GM18858 (cell line): ENCODE measurements at regions not wholly inside any gene's neighbourhood (a gene's known extent, or its start where the extent isn't known, plus 50 kb on each side); places are given as distances from the start of the nearest gene placed in this dataset.
"Not testable (repeated sequence)": the region's sequence is repeated elsewhere in the genome, so short reads cannot be mapped to it uniquely, and the experiment has no call there.

Source experiments
- ATAC-seq: cut with Tn5 transposase; IDR thresholded peaks from one replicate; pipeline ENCODE4 v1.9.1; 2021; ENCODE audit not compliant: unreplicated experiment

- ATAC-seq, result no peak
Observed at GRCh38 chr4:29908276-29908675, 811.9 kb upstream of the PCDH7 start.

- no peak for ATAC-seq
Observed at GRCh38 chr4:29927895-29928294, 792.3 kb upstream of the PCDH7 start.

GRCh38 chr4:29948451-29948850 is 771.7 kb upstream of the PCDH7 start:
- no peak for ATAC-seq

- no peak for ATAC-seq
Observed at GRCh38 chr4:29948858-29949257, 771.3 kb upstream of the PCDH7 start.

- ATAC-seq, result no peak
Observed at GRCh38 chr4:29966386-29966785, 753.8 kb upstream of the PCDH7 start.

GRCh38 chr4:29970626-29971025 is 749.5 kb upstream of the PCDH7 start:
- no peak for ATAC-seq

GRCh38 chr4:29972121-29972520 is 748.0 kb upstream of the PCDH7 start:
- no peak for ATAC-seq

- no peak for ATAC-seq
Observed at GRCh38 chr4:29983890-29984289, 736.3 kb upstream of the PCDH7 start.

GRCh38 chr4:30001628-30002027 is 718.5 kb upstream of the PCDH7 start:
- no peak for ATAC-seq

GRCh38 chr4:30002341-30002740 is 717.8 kb upstream of the PCDH7 start:
- no peak for ATAC-seq

GRCh38 chr4:30005995-30006394 is 714.2 kb upstream of the PCDH7 start:
- ATAC-seq, result no peak

GRCh38 chr4:30024526-30024925 is 695.6 kb upstream of the PCDH7 start:
- no peak for ATAC-seq

GRCh38 chr4:30028826-30029225 is 691.3 kb upstream of the PCDH7 start:
- no peak for ATAC-seq

- ATAC-seq, result no peak
Observed at GRCh38 chr4:30056016-30056766, 664.0 kb upstream of the PCDH7 start.

- ATAC-seq, result no peak
Observed at GRCh38 chr4:30068234-30068633, 651.9 kb upstream of the PCDH7 start.

- ATAC-seq, result no peak
Observed at GRCh38 chr4:30073011-30073710, 647.0 kb upstream of the PCDH7 start.

- ATAC-seq, result not testable (repeated sequence)
Observed at GRCh38 chr4:30092420-30093128, 627.6 kb upstream of the PCDH7 start.

- ATAC-seq, result no peak
Observed at GRCh38 chr4:30094887-30095286, 625.3 kb upstream of the PCDH7 start.

- ATAC-seq, result no peak
Observed at GRCh38 chr4:30103455-30103854, 616.7 kb upstream of the PCDH7 start.

GRCh38 chr4:30116401-30116800 is 603.8 kb upstream of the PCDH7 start:
- no peak for ATAC-seq

GRCh38 chr4:30117433-30117832 is 602.7 kb upstream of the PCDH7 start:
- no peak for ATAC-seq

GRCh38 chr4:30122711-30123110 is 597.5 kb upstream of the PCDH7 start:
- ATAC-seq, result no peak
